ENCODE measurements at regions not wholly inside any gene's neighbourhood (a gene's known extent, or its start where the extent isn't known, plus 50 kb on each side); places are given as distances from the start of the nearest gene placed in this dataset.
"Not testable (repeated sequence)": the region's sequence is repeated elsewhere in the genome, so short reads cannot be mapped to it uniquely, and the experiment has no call there.

DNA sequence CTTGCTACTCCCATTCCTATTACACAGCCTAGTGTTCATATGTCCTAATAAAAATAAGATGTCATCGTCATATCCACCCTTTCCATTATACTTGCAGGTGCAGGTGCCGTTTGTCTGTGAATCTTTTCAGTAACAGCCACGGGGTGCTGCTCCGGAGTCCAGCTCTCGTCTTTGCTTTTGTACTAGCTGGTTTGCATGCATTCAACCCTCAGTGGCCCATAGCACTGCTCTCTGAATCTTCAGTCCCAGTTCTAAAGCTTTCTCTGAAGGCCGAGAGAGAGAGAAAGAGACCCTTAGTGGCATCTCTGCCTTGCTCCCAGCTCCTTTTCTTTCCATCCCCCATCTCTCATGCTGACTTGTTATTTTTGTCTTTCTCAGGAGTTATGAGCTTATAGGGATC lies 468.5 kb downstream of the TMEM232 start:
- DNase-seq, result no peak

DNA sequence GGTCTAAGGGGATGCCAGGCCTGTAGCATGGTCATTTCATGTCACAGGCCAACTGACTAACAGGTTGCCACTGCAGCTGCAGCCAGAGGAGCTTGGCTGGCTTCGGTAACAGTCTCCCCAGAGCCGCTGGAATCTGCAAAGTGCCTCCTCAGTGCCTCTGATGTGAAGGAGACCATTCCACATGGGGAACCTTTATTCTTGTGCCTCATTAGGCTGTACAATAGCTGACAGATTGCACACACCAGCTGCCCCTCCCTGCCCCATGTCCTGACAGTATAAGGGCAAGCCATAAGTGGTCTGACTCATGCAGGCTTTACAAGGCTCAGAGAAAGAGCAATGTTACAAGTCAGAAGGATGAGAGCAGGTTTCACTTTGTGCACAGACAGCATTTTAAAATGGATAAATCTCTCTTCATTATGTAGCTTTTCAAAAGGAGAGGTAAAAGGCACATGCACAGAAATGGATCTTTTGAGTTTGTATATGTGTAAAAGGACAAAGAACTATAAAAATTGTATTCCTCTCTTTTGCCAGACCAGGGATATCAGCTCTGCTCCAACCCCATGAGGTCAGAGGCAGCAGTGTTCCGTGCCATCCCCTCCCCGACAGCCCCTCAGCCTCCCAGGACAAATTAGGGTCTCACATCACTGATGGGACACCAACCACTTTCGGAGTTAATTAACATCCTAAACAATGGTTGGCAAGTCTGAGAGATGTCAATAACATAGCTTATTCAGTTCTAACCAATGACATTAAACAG lies 467.8 kb downstream of the TMEM232 start:
- no peak for DNase-seq

DNA sequence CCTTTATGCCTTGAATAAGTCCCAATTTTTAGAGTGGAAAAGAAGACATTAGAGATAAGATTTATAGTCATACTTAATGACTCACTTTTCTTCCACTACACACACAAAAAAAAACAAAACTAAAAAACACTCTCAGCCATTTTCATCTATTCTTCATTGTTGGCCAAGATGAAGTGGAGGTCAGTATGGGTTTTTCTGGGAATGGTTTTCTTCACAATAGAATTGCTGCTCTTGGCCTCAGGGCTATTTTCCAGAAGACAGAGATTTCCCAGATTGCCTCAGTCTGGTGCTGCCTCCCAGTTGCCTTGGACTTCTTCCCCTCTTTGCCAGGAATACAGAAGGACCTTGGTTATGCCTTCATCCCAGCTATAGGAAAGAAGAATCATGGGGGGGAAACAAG lies 463.7 kb downstream of the TMEM232 start:
- no peak for DNase-seq

DNA sequence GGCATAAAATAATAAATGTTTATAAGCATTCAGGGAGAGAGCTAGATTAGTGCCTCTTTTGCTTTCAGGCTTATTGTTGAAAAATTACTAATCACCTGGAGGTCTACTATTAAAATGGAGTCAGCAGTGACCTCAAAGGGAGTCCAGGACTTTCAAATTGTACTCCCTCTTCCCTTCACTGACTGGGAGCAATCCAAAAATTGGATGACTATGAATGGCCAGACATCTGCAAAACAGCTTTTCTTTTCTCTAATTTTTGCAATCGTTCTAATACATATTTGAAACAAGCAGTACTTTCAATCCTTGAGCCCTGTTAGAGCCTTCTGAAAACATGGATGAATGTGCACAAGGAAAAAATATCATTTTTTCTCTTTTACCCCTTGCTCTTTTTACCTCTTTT lies 461.8 kb downstream of the TMEM232 start:
- DNase-seq, result no peak

DNA sequence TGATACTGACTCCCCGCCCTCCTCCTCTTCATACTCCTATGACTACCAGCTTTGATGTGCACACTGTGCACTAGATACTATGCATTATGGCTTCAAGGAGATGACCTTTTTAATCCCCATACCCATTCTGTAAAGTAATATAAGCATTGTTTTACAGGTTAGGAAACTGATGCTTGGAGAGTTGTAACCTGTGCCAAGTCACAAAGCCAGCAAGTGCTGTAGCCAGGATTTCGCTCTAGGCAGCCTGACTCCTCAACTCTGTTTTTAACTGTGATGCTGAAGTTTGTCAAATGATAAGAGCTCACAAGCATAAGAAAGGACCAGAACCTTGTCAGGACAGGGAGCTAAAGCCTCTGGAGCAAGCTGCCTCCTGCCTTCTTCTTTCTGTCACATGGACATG lies 461.3 kb downstream of the TMEM232 start:
- no peak for DNase-seq

DNA sequence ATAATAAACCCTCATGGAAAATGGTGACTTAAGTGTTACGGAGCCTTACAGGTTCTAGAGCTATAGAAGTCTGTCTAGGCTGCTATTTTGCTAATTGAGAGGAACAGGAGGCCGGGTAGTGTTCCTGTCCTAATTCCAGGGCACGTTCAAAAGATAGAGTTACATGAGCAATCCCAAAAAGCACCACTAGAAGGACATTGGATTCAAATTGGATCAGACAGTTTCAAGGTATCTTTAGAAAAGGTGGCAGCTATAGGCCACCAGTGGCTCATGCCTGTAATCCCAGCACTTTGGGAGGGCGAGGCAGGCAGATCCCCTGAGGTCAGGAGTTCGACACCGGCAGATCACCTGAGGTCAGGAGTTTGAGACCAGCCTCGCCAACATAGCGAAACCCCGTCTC lies 458.8 kb downstream of the TMEM232 start:
- no peak for DNase-seq

DNA sequence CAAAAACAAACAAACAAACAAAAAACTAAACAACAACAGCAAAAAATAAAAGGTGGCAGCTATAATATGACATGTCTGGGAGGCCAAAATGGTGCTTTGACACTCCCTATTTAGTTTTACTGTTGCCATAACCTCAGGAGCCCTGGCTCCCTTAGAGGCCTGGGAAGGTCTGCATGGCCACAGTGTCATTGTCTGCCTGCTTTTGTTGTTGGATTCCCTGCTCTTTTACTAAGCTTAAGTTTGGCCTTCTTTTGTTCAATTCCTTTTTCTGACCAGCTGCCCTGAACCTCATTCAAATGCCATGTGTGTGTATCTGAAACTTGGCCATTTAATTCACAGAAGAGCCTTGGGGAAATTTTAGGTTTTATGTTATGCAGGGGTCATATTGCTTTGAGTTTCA lies 458.2 kb downstream of the TMEM232 start:
- DNase-seq, result no peak

DNA sequence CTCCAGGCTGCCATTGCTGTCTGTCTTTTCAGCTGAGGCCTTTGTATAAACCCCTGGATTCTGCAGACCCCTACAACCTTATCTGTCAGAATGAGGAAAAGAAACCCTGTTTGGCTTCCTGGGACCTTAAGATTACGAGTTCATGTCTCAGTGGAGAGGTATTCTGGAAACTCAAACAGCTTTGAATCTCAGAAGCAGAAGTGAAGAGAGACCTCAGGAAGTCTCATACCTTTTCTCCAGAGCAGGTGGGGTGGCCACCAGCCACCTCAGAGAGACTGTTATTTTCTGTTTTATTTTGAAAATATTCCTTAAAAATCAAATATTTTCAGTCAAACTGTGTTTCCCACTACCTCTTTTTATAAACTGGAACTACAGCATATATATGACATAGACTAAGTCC lies 457.5 kb downstream of the TMEM232 start:
- DNase-seq, result no peak

DNA sequence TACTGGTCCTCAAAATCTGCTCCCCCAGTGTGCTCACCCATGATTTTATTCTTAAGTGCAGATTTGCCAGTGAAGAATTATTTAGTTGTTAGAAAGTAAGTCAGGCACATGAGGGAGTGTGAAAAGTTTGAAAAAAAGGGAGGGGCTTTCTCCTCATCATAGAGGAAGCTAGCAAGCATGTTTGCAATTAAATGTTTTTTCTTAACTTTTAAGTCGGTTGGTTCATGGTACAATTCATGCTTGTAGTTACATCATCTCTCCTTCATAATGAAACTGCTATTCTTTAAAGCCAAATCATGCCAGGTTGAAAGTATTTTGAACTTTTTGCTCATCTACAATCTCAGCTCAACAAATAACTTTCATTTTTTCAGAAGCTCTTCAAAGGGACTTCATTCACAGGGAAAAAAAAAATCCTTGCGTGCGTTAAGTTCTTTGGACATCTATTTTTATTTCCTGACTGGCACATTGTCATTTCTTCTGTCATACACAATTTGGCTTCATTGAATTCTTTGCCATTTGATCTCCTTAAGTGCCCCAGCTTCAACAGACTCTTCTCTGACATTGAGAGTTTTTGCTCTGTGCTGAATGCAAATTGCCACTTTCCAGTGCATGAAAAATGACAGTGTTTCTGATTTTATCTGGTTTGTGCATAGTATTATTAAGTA lies 456.9 kb downstream of the TMEM232 start:
- no peak for DNase-seq

DNA sequence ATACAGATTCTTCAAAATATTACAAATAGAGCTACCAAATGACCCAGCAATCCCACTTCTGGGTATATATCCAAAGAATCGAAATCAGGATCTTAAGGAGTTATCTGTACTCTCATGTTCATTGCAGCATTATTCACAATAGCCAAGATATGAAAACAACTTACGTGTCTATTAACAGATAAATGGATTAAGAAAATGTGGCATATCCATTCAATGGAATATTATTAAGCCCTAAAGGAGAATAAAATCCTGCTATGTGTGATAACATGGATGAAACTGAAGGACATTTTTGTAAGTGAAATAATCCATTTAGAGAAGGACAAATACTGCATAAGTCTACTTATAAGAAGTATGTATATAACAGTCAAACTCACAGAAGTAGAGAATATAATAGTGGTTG lies 450.6 kb downstream of the TMEM232 start:
- DNase-seq, result no peak

DNA sequence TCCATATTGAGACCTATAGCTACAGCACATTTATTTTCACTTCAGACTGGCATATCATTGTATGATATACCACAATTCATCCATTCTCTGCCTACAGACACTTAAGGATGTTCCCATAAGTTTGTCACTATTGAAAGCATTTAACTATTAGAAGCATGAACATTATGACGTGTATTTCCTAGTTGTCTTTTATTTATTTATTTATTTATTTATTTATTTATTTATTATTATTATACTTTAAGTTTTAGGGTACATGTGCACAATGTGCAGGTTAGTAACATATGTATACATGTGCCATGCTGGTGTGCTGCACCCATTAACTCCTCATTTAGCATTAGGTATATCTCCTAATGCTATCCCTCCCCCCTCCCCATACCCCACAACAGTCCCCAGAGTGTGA lies 448.0 kb downstream of the TMEM232 start:
- DNase-seq, result not testable (repeated sequence)

DNA sequence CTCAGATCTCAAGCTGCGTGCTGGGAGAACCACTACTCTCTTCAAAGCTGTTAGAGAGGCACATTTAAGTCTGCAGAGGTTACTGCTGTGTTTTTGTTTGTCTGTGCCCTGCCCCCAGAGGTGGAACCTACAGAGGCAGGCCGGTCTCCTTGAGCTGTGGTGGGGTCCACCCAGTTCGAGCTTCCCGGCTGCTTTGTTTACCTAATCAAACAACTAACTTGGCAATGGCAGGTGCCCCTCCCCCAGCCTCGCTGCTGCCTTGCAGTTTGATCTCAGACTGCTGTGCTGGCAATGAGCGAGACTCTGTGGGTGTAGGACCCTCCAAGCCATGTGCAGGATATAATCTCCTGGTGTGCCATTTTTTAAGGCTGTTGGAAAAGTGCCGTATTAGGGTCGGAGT lies 442.4 kb downstream of the TMEM232 start:
- not testable (repeated sequence) for DNase-seq

DNA sequence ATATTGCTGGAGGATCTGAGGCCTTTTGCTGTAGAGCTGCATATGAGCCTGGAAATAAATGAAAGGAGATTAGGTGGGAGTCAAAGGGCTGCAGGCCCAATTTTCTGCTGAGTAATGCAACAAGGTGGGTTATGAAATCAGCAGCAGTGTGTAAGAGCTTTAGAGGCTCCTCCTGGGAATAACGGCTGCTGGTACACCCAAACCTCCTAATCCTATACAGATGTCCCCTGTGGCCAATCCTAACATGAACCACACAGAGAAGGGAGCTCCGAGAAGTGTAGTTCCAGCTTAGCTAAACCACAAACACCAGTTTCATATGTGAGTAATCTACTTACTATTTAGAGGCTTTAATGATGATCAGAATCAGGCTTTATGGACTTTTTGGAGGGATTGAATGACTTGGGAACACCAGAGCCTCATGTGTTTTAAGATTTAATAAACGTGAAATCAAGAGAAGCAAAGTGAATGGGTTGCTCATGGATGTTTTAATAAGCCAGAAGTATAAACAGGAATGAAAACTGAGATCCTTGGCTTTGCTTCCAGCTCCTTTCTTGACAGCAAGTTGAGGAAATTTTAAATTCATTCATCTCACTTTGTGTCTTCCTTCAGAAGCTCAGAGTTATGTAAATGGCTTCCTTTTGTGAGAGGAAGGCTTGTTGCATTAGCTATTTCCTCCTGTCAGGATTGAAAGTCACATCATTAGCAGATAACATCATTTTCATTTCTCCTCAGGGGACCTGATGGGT lies 437.5 kb downstream of the TMEM232 start:
- DNase-seq, result no peak

DNA sequence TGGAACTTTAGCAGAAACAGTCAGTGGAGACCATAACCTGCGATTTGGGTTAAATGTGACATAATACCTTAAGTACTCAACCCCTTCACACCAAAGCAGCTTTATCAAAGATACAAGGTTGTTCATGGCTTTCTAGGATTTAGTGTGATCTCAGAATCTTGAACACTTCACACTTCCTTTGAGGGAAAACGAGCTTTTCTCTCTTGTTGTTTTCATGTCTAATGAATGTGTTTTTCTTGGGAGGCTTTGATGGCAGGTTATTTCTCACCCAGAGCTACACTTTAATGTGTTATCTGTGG lies 437.0 kb downstream of the TMEM232 start:
- no peak for DNase-seq

DNA sequence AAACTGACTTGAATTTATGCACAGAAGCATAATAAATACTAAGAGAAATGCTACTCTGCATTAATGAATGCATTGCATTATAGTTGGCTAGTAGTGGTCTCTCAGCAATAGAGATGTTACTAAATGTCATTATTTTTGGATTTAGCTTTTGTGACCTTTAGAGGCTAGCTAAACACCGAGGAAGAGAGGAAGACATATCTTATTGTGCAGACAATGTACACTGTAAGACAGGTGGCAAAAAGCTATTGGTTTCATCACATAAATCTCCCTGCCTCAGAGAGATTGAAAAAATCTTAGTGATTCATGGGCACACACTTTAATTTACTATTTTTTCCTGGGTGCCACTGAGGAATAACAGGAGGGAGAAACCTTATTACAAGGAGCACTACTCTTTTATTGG lies 435.9 kb downstream of the TMEM232 start:
- no peak for DNase-seq

DNA sequence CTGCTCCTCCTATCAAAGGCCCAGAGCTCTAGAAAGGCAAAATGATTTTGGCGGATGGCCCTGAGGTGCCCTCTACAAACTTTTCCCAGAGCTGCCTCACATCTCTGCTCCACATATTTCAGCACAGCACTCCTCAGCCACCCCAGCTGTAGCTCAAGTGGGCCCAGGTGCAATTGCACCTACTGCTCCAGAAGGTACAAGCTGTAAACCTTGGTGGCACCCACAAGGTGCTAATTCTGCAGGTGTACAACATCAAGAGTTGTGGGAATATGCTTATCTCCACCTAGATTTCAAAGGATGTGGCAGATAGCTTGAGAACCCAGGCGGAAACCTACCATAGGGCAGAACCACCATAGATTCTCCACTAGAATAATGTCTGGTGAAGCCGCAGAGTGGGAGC lies 432.2 kb downstream of the TMEM232 start:
- DNase-seq, result no peak

DNA sequence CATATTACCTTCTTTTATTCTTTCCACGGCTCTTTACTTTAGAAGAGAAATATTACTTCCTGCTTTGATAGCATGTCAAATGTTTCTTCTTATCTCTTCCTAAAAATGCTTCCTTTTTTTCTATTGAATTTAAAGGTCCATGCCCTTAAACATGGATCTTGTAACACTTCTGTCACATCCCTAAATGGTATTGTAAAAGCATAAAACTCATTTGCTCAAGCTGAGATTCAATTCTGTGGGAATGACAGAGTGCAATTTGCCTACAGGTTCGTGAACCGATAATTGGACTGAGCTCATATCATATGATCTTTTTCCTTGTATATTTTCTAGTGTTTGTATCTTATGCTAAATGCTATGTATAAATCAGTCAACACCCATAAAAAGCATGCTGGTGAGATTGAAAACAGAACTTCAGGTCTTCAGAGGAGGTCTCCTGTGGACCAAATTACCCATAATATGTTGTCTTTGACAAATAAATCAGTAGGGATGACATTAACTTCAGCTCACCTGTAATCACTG lies 429.3 kb downstream of the TMEM232 start:
- DNase-seq, result no peak

DNA sequence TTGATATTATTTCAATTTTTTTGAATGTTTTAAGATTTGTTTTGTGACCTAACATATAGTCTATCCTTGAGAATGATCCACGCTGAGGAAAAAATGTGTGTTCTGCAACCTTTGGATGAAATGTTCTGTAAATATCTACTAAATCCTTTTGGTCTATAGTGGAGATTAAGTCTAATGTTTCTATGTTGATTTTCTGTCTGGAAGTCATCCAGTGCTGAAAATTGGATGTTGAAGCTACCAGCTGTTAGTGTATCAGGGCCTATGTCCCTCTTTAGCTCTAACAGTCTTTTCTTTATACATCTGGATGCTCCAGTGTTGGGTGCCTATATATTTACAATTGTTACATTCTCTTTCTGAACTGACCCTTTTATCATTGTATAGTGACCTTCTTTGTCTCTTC lies 422.3 kb downstream of the TMEM232 start:
- DNase-seq, result no peak

DNA sequence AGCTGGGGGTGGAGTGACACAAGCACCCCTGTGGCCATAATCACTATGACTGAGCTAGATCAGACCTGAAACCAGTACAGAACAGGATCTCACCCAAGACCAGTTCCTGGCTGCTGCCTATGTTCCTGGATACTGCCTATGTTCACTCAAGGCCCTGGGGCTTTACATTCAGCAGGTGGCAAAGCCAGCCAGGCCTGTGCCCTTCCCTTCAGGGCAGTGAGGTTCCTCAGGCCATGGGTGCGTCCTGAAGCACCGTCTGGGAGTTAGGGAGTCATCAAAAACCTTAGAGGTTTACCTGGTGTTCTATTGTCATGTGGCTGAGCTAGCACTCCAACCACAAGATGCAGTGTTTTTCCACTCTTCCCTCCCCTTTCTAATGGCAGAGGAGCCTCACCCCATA lies 419.8 kb downstream of the TMEM232 start:
- no peak for DNase-seq

DNA sequence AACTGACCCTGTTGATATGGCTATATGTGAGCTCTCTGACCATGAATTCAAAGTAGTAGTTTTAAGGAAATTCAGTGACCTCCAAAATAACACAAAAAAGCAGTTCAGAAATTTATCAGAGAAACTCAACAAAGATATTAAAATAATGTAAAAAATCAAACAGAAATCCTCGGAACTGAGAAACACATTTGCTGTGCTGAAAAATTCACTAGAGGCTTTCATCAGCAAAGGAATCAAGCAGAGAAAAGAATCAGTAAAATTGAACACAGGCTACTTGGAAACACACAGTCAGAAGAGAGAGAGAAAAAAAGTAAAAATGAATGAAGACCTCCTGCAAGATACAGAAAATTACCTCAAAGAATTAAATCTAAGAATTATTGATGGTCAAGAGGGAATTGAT lies 417.2 kb downstream of the TMEM232 start:
- DNase-seq, result no peak

DNA sequence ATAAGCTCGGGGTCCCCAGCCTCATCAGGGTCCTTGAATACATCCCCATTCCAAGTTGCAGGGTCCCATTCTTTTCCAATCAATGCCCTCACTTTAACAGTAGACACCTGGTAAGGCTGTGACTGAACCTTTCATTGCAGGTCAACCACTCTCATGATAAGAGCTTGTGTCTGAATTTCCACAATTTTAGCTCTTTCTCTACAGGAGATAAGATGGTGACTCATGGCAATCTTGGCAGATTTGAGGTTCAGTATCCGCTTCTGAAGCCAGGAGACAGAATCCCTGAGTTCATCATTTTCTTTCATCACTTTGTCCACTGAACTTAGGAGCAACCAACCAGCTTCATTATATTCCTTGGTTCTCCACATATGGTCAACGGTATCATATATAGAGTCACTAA lies 409.9 kb downstream of the TMEM232 start:
- not testable (repeated sequence) for DNase-seq

DNA sequence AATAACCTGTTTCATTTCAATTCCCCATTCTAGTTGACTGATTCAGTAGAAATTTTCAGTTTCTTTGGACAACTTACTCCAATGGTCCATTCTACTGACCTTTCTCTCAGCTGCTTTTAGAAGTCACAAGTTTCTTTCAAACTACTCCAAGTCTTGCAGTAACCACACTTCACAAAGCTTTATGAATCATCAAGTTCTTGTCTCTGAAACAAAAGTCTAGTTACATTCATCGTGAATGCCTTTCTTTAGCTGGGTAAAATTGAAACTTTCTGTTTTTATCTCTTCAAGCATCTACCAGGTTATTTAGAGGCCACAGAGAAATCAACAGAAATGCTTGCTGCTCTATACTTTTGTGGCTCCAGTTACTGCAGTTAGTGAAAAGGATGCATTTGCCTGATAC lies 405.4 kb downstream of the TMEM232 start:
- no peak for DNase-seq

DNA sequence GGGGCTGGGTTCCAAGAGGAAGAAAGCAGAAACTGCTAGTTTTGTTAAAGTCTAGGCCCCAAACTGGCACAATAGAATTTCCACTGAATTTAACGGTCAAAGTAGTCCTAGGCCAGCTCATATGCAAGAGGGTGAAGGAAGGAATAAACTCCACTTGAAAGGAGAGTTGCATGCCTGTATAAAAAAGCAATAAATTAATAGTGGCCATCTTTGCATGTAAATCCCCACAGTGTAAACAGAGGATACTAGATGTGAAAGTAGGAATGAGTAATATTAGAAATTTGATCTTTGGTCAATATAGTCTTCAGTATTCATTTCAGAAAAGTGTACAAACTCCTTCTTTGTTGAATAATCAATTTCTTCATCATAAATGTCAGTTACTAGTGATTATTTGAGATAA lies 403.1 kb downstream of the TMEM232 start:
- DNase-seq, result no peak

DNA sequence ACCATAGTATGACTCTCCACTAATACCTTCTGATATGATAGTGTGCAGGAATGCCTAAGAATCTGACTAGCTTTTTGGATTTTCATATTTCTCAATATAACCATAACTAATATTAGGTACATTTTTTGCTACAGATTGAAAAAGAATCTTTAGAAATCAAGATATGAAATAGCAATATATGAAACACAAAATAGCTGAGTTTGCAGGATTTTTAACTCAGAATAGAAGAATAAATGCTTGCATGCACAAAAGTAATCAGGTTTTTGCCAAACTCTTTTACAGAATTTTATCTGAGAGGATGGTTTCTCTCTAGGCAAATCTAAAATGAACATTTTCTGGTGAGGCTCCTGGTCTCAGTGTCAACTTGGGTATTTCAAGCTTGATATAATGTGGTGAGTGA lies 402.6 kb downstream of the TMEM232 start:
- no peak for DNase-seq

All from activated T-cell treated with anti-CD3 and anti-CD28 coated beads, Interleukin-2, amount 50 U/mL, for 1 hour (primary cell).